GM12878 (cell line): ENCODE measurements at regions not wholly inside any gene's neighbourhood (a gene's known extent, or its start where the extent isn't known, plus 50 kb on each side); places are given as distances from the start of the nearest gene placed in this dataset.

Experiments used
- ATAC-seq: fragments of 200-7000 bp; cut with Tn5 transposase; 3 replicates; pipeline ENCODE4 v1.9.1; 2020; ENCODE audit warnings: mild to moderate bottlenecking, moderate library complexity
- BruUV-seq: library from RNA; stranded (reverse); fragments of 400-500 nt; replicated peaks from 2 replicates; lab custom pipeline; 2021; lab: Mats Ljungman, UMichigan
- CTCF ChIA-PET: fragments of 300-600 bp; sonication (Branson Sonifier 250); formaldehyde crosslinking; extraction: SDS; loops from one replicate; lab custom pipeline; 2021; ENCODE audit warnings: inconsistent platforms; lab: Yijun Ruan, JAX
- POLR2A ChIA-PET: fragments of 350-600 bp; formaldehyde crosslinking; extraction: SDS; loops from one replicate; lab custom pipeline; 2021; ENCODE audit warnings: inconsistent platforms; lab: Charles Lee
- RAD21 ChIA-PET: fragments of 300-600 bp; sonication (Branson Sonifier 250); formaldehyde crosslinking; loops from one replicate; lab custom pipeline; 2023; ENCODE audit warnings: antibody characterized with exemption; ENCODE audit not compliant: unreplicated experiment; lab: Charles Lee
- SMC1A ChIA-PET: fragments of 300-600 bp; sonication (Branson Sonifier 250); formaldehyde crosslinking; loops from one replicate; lab custom pipeline; 2023; ENCODE audit not compliant: unreplicated experiment, uncharacterized antibody; lab: Charles Lee
- DNase-seq: peaks from one replicate; pipeline ENCODE4 v3.0.0-alpha.2; 2011; ENCODE audit warnings: low read depth, low spot score
- FAIRE-seq: peaks from 3 replicates; lab custom pipeline; 2011; peaks lifted over from hg19 to GRCh38; lab: Jason Lieb, UNC
- H2AFZ ChIP-seq: 2 replicates; pipeline ENCODE4 v1.6.0; 2011; ENCODE audit warnings: low read depth, low read length, control low read depth; ENCODE audit not compliant: control insufficient read depth
- H3K27ac ChIP-seq: 2 replicates; pipeline ENCODE4 v1.5.1; 2011; ENCODE audit warnings: control low read depth; ENCODE audit not compliant: control insufficient read depth, insufficient read depth
- H3K27me3 ChIP-seq, 2 experiments: replicated peaks in 1 of 2; 2 replicates each; pipeline versions ENCODE4 v1.6.0 to v1.6.1; 2011; ENCODE audit warnings: low read length in 1 of 2; ENCODE audit not compliant: control insufficient read depth in 2 of 2, insufficient read depth in 2 of 2
- H3K36me3 ChIP-seq, 2 experiments: 2 replicates each; pipeline ENCODE4 v1.5.1; 2011; ENCODE audit warnings: low read length in 1 of 2; ENCODE audit not compliant: control insufficient read depth in 2 of 2, insufficient read depth in 2 of 2
- H3K4me1 ChIP-seq: 2 replicates; pipeline ENCODE4 v1.6.1; 2011; ENCODE audit warnings: mild to moderate bottlenecking, low read length, moderate library complexity, mixed read lengths; ENCODE audit not compliant: control insufficient read depth, insufficient read depth
- H3K4me2 ChIP-seq: 2 replicates; pipeline ENCODE4 v1.6.0; 2011; ENCODE audit warnings: control low read depth; ENCODE audit not compliant: control insufficient read depth, insufficient read depth
- H3K4me3 ChIP-seq: fragments of 200-600 bp; sonication (generic); 2 replicates; pipeline ENCODE4 v1.5.1; 2016
- H3K79me2 ChIP-seq: 2 replicates; pipeline ENCODE4 v1.6.0; 2011; ENCODE audit warnings: low read length; ENCODE audit not compliant: control insufficient read depth, insufficient read depth
- H3K9ac ChIP-seq: 2 replicates; pipeline ENCODE4 v1.8.0; 2011; ENCODE audit warnings: low read length, control low read depth, mixed read lengths; ENCODE audit not compliant: control insufficient read depth, insufficient read depth
- H3K9me3 ChIP-seq: replicated peaks from 3 replicates; pipeline ENCODE4 v1.5.1; 2011; ENCODE audit warnings: mild to moderate bottlenecking, low read length; ENCODE audit not compliant: control insufficient read depth, insufficient read depth
- H4K20me1 ChIP-seq: 2 replicates; pipeline ENCODE4 v1.6.0; 2011; ENCODE audit not compliant: control insufficient read depth, insufficient read depth
- BACH1 ChIP-seq: fragments of 450-650 bp; IDR thresholded peaks from 2 replicates; pipeline ENCODE4 v1.6.1; 2017; ENCODE audit warnings: mild to moderate bottlenecking, borderline replicate concordance
- CEBPZ ChIP-seq: fragments of 150-350 bp; IDR thresholded peaks from 2 replicates; pipeline ENCODE4 v1.6.1; 2016; ENCODE audit warnings: low read depth, low read length
- ETV6 ChIP-seq, 2 experiments: fragments of 450-650 bp in 1 of 2; IDR thresholded peaks in 1 of 2; conservative IDR thresholded peaks in 1 of 2; 2 replicates each; pipeline ENCODE4 v1.6.1; 2014; ENCODE audit warnings: antibody characterized with exemption in 1 of 2, borderline replicate concordance in 1 of 2, low read depth in 1 of 2, mild to moderate bottlenecking in 1 of 2, moderate library complexity in 1 of 2
- EZH2 ChIP-seq: IDR thresholded peaks from 2 replicates; pipeline ENCODE4 v1.6.1; 2012; ENCODE audit warnings: low read depth, mild to moderate bottlenecking, control low read depth, inconsistent platforms, low read length, borderline replicate concordance; ENCODE audit not compliant: control insufficient read depth
- KDM1A ChIP-seq: fragments of 200-600 bp; sonication (generic); IDR thresholded peaks from 2 replicates; pipeline ENCODE4 v1.6.1; 2016; ENCODE audit warnings: borderline replicate concordance
- MAX ChIP-seq: IDR thresholded peaks from 2 replicates; pipeline ENCODE4 v1.6.1; 2012; ENCODE audit warnings: low read depth, low read length, improper control_type of control experiment
- PBX3 ChIP-seq: IDR thresholded peaks from 2 replicates; pipeline ENCODE4 v1.6.1; 2011; ENCODE audit warnings: mild to moderate bottlenecking, low read depth, low read length, moderate library complexity; ENCODE audit not compliant: insufficient replicate concordance
- POLR2AphosphoS2 ChIP-seq: IDR thresholded peaks from 2 replicates; pipeline ENCODE4 v1.6.1; 2011; ENCODE audit warnings: low read depth, mild to moderate bottlenecking, low read length, improper control_type of control experiment, moderate library complexity
- PRDM15 ChIP-seq: fragments of 450-650 bp; formaldehyde crosslinking; IDR thresholded peaks from 2 replicates; pipeline ENCODE4 v1.4.0; 2020; ENCODE audit warnings: mild to moderate bottlenecking, moderate library complexity
- USF1 ChIP-seq: IDR thresholded peaks from 2 replicates; pipeline ENCODE4 v1.6.1; 2011; ENCODE audit warnings: borderline replicate concordance, low read depth, mild to moderate bottlenecking, moderate library complexity, mixed read lengths, low read length; ENCODE audit not compliant: insufficient read depth; ENCODE audit errors: extremely low read length
- ZNF24 ChIP-seq: fragments of 450-650 bp; IDR thresholded peaks from 2 replicates; pipeline ENCODE4 v1.6.1; 2017; ENCODE audit warnings: antibody characterized with exemption, mild to moderate bottlenecking
- WGBS: methylation state at CpG from one replicate; pipeline ENCODE4 v1.1.6; 2016; ENCODE audit warnings: low lambda C conversion rate; ENCODE audit not compliant: insufficient replicate concordance, insufficient coverage; ENCODE audit errors: missing lambda C conversion rate; 5-methylcytosine and 5-hydroxymethylcytosine counted together
- in situ Hi-C: fragments of 300-500 bp; cut with MboI; formaldehyde crosslinking; loops from 9 replicates; pipeline ENCODE4 v1.14.3; 2018; ENCODE audit warnings: mixed read lengths
- intact Hi-C: fragments of 100-400 bp; cut with micrococcal nuclease; formaldehyde crosslinking; loops from one replicate; pipeline ENCODE4 v1.14.2; 2022; ENCODE audit not compliant: unreplicated experiment

GRCh38 chr15:98586066-98586465, 62.3 kb upstream of the IGF1R start (continued):
- TF ChIP-seq CEBPZ: no peak

GRCh38 chr15:98592136-98592535, 56.2 kb upstream of the IGF1R start:
- intact Hi-C loops: no loop called here
- RAD21 ChIA-PET: no interaction called here
- no peak overlapping the region for H3K4me3 ChIP-seq
- WGBS: 56% methylated on average over 9 of the region's 12 CpGs
- no peaks in the 10 kb centered on the region for H4K20me1 ChIP-seq
- SMC1A ChIA-PET: no interaction called here
- H3K27ac ChIP-seq: no peak overlapping the region
- no peaks in the 10 kb centered on the region for H3K36me3 ChIP-seq
- in situ Hi-C loops: no loop called here
- H3K9me3 ChIP-seq: no peaks in the 10 kb centered on the region
- H3K27me3 ChIP-seq: no peaks in the 10 kb centered on the region
- no peaks in the 10 kb centered on the region for H3K79me2 ChIP-seq
- no peak for FAIRE-seq
- CTCF ChIA-PET: no interaction called here
- no peak overlapping the region for H3K9ac ChIP-seq
- BruUV-seq: no TSS peak
- H3K4me2 ChIP-seq: no peak overlapping the region
- H3K4me1 ChIP-seq: no peaks in the 10 kb centered on the region
- no peak overlapping the region for H2AFZ ChIP-seq
- no peak for DNase-seq
- no peak for ATAC-seq
- POLR2A ChIA-PET: no interaction called here
- TF ChIP-seq BACH1: no peak
- TF ChIP-seq USF1: no peak
- TF ChIP-seq PRDM15 (CRISPR knock-in tag): no peak
- TF ChIP-seq EZH2: no peak
- no peak for TF ChIP-seq PBX3
- no peak for TF ChIP-seq ZNF24
- no peak for TF ChIP-seq KDM1A
- TF ChIP-seq ETV6 (conservative IDR thresholded peaks at IDR 0.05 in 1 of 2, IDR thresholded peaks at IDR 0.05 in 1 of 2; ENCODE audit: borderline replicate concordance in 1 of 2, low read depth in 1 of 2): no peak
- TF ChIP-seq POLR2AphosphoS2: no peak
- no peak for TF ChIP-seq MAX
